Loucy (cell line): ENCODE measurements at regions not wholly inside any gene's neighbourhood (a gene's known extent, or its start where the extent isn't known, plus 50 kb on each side); places are given as distances from the start of the nearest gene placed in this dataset.

Source experiments
- H2AFZ ChIP-seq: fragments of 200-600 bp; sonication (generic); 2 replicates; pipeline ENCODE4 v1.6.0; 2016; ENCODE audit warnings: antibody characterized with exemption, mild to moderate bottlenecking, low read length, moderate library complexity
- H3F3A ChIP-seq: fragments of 200-600 bp; 2 replicates; pipeline ENCODE4 v1.6.0; 2016; ENCODE audit warnings: antibody characterized with exemption, low read depth, mild to moderate bottlenecking
- H3K27me3 ChIP-seq: fragments of 200-600 bp; sonication (generic); 2 replicates; pipeline ENCODE4 v1.6.1; 2014; ENCODE audit warnings: low read length, mild to moderate bottlenecking; ENCODE audit not compliant: insufficient read depth, poor library complexity, severe bottlenecking
- H3K36me3 ChIP-seq: fragments of 200-600 bp; sonication (generic); 2 replicates; pipeline ENCODE4 v1.6.1; 2016; ENCODE audit warnings: low read length; ENCODE audit not compliant: insufficient read depth
- H3K4me1 ChIP-seq: fragments of 200-600 bp; sonication (generic); 2 replicates; pipeline ENCODE4 v1.5.1; 2014; ENCODE audit warnings: low read length, mild to moderate bottlenecking; ENCODE audit not compliant: insufficient read depth, poor library complexity, severe bottlenecking
- H3K4me2 ChIP-seq: fragments of 200-600 bp; sonication (generic); 2 replicates; pipeline ENCODE4 v1.6.0; 2014; ENCODE audit warnings: antibody characterized with exemption, low read length, low read depth, mild to moderate bottlenecking; ENCODE audit not compliant: poor library complexity, severe bottlenecking
- H3K4me3 ChIP-seq: fragments of 200-600 bp; sonication (generic); 2 replicates; pipeline ENCODE4 v1.5.1; 2014; ENCODE audit warnings: low read length, mild to moderate bottlenecking, mixed read lengths; ENCODE audit not compliant: poor library complexity, severe bottlenecking
- H3K79me2 ChIP-seq: fragments of 200-600 bp; sonication (generic); 2 replicates; pipeline ENCODE4 v1.6.1; 2014; ENCODE audit warnings: low read length; ENCODE audit not compliant: insufficient read depth
- H3K9ac ChIP-seq: fragments of 200-600 bp; sonication (generic); 2 replicates; pipeline ENCODE4 v1.6.0; 2014; ENCODE audit warnings: mild to moderate bottlenecking, low read depth, low read length, moderate library complexity; ENCODE audit not compliant: poor library complexity, severe bottlenecking
- H3K9me2 ChIP-seq: fragments of 200-600 bp; sonication (generic); replicated peaks from 2 replicates; pipeline ENCODE4 v1.6.1; 2016; ENCODE audit warnings: low read depth, low read length, mixed read lengths
- H3K9me3 ChIP-seq: fragments of 200-600 bp; sonication (generic); 2 replicates; pipeline ENCODE4 v1.6.1; 2014; ENCODE audit warnings: mild to moderate bottlenecking, antibody characterized with exemption, low read length, low read depth; ENCODE audit not compliant: insufficient read depth
- H4K20me1 ChIP-seq: fragments of 200-600 bp; sonication (generic); 2 replicates; pipeline ENCODE4 v1.6.0; 2014; ENCODE audit warnings: antibody characterized with exemption, low read length, mild to moderate bottlenecking; ENCODE audit not compliant: insufficient read depth, poor library complexity, severe bottlenecking
- EZH2phosphoT487 ChIP-seq: fragments of 200-600 bp; IDR thresholded peaks from 2 replicates; pipeline ENCODE4 v1.6.1; 2018; ENCODE audit warnings: antibody characterized with exemption, mild to moderate bottlenecking, moderate library complexity, borderline replicate concordance
- TF ChIP-seq, protein P1 (sequence below): fragments of 200-600 bp; sonication (generic); conservative IDR thresholded peaks from 2 replicates; pipeline ENCODE4 v1.5.1; 2014; ENCODE audit warnings: mild to moderate bottlenecking, antibody characterized with exemption, low read length

DNA sequence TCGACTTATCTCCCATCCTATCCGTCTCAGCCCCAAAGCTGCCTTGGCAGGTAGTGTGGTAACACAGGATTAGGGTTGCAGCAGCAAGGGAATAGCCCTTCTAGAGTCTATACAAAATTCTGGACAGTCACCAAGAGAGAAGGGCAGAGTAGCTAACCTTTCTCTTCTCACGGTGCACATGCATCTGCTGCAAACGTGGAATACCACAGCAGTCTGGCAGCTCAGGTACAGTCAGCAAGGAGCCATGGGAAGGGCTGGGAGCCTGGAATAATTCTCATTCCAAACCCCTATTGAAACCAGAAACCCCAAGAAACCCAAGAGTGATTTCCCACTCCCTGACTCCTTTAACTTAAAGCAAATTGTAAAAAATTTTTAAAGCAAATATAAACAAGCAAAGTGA lies 92.3 kb upstream of the THRB start:
- Histone ChIP-seq H2AFZ (no peak overlapping the region), H3F3A (no peaks in the 10 kb centered on the region), H3K9me3 (no peaks in the 10 kb centered on the region), H3K9me2 (no peaks in the 10 kb centered on the region), H3K9ac (no peak overlapping the region), H3K36me3 (no peaks in the 10 kb centered on the region), H3K4me3 (no peak overlapping the region), H3K27me3 (no peaks in the 10 kb centered on the region), H3K4me1 (no peaks in the 10 kb centered on the region), H4K20me1 (no peaks in the 10 kb centered on the region), H3K4me2 (no peak overlapping the region), H3K79me2 (no peaks in the 10 kb centered on the region)
- TF ChIP-seq, protein P1, sequence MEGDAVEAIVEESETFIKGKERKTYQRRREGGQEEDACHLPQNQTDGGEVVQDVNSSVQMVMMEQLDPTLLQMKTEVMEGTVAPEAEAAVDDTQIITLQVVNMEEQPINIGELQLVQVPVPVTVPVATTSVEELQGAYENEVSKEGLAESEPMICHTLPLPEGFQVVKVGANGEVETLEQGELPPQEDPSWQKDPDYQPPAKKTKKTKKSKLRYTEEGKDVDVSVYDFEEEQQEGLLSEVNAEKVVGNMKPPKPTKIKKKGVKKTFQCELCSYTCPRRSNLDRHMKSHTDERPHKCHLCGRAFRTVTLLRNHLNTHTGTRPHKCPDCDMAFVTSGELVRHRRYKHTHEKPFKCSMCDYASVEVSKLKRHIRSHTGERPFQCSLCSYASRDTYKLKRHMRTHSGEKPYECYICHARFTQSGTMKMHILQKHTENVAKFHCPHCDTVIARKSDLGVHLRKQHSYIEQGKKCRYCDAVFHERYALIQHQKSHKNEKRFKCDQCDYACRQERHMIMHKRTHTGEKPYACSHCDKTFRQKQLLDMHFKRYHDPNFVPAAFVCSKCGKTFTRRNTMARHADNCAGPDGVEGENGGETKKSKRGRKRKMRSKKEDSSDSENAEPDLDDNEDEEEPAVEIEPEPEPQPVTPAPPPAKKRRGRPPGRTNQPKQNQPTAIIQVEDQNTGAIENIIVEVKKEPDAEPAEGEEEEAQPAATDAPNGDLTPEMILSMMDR: no peak
- no peak for TF ChIP-seq EZH2phosphoT487

DNA sequence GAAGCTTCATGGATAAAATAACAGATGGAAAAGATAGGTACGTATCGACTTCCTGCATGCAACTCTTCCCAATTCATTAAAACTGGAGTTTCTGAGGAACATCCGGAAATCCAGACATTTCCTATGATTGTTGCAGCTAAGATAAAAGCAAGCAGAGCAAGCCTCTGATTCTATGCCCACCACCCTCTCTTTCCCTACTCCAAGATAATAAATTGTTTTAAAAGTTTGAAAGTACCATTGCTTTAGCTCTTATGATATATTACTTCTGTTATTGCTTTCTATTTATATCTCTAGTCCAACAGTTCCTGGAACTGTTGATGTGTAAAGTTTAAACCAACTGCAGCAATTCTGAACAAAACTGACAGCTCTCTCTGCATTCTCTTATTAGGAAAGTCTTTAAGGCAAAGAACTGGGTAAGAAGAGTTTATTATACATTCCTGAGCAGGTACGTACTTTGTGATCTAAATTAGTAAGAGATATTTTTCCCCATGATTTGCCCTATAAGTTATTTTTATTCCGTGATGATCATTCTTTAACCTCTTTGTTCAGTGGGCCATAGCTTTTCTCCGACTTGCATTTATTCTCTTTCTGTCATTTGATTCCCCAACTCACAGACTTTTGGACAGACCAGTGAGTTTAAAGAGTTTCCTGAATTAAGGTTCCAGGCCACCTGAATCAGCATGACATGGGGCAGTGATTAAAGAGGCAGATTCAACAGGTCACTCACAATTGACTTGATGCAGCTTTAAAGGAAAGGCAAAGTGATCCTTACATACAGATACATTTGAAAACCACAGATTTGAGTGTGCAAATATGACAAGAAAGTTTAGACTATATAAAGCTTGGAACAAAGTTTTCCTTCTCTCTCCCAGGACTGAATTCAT lies 94.2 kb upstream of the THRB start:
- Histone ChIP-seq H2AFZ (no peak overlapping the region), H3K4me1 (no peaks in the 10 kb centered on the region), H3F3A (no peaks in the 10 kb centered on the region), H3K36me3 (no peaks in the 10 kb centered on the region), H3K9ac (no peak overlapping the region), H4K20me1 (no peaks in the 10 kb centered on the region), H3K9me2 (no peaks in the 10 kb centered on the region), H3K27me3 (no peaks in the 10 kb centered on the region), H3K9me3 (no peaks in the 10 kb centered on the region), H3K4me3 (no peak overlapping the region), H3K79me2 (no peaks in the 10 kb centered on the region), H3K4me2 (no peak overlapping the region)
- TF ChIP-seq EZH2phosphoT487: no peak
- TF ChIP-seq, protein P1: no peak

DNA sequence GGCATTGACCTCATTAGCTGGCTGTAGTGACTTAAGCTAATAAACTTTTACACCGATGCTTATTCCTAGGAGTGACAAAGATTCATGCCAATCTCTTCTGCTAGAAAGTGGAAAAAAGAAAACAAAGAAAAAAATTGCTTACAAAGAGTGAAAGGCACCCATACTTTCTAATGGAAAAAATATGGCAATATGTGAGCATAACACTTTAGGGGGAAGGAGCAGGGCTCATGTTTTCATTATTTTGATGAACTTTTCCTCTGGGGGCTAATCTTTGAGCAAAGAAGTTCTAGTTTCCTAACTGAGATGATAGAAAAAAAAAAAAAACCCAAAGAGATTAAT lies 94.8 kb upstream of the THRB start:
- TF ChIP-seq, protein P1: no peak
- no peak for TF ChIP-seq EZH2phosphoT487
- H3K4me2 ChIP-seq: no peak overlapping the region
- no peaks in the 10 kb centered on the region for H3K9me3 ChIP-seq
- no peaks in the 10 kb centered on the region for H3F3A ChIP-seq
- no peaks in the 10 kb centered on the region for H3K27me3 ChIP-seq
- H3K9ac ChIP-seq: no peak overlapping the region
- no peak overlapping the region for H2AFZ ChIP-seq
- H3K36me3 ChIP-seq: no peaks in the 10 kb centered on the region
- no peaks in the 10 kb centered on the region for H3K4me1 ChIP-seq
- H3K79me2 ChIP-seq: no peaks in the 10 kb centered on the region
- no peak overlapping the region for H3K4me3 ChIP-seq
- H4K20me1 ChIP-seq: no peaks in the 10 kb centered on the region
- H3K9me2 ChIP-seq: no peaks in the 10 kb centered on the region
